GM21447 (cell line): ENCODE measurements at regions not wholly inside any gene's neighbourhood (a gene's known extent, or its start where the extent isn't known, plus 50 kb on each side); places are given as distances from the start of the nearest gene placed in this dataset.

ENCODE experiments used
- ATAC-seq: cut with Tn5 transposase; IDR thresholded peaks from one replicate; pipeline ENCODE4 v1.9.1; 2021; ENCODE audit not compliant: unreplicated experiment

DNA sequence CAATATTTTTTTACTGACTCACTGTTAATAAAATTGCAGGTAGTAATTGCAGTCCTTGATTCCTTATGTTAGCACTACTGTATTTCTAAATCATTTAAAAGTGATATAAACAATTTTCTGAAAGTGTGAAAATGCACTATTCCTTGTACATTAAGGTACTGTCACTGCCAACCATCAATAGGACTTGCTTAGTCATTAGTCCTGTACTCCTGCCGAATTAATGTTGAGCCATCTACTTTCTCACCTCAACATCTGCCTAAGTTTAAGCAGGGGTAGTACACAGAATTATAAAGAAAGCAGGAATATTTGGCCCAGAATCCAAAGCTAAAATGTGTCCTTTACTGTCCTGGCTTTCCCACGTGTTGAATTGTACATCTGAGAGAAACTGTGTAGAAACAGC lies 87.0 kb upstream of the TRPC3 start:
- ATAC-seq, result no peak

DNA sequence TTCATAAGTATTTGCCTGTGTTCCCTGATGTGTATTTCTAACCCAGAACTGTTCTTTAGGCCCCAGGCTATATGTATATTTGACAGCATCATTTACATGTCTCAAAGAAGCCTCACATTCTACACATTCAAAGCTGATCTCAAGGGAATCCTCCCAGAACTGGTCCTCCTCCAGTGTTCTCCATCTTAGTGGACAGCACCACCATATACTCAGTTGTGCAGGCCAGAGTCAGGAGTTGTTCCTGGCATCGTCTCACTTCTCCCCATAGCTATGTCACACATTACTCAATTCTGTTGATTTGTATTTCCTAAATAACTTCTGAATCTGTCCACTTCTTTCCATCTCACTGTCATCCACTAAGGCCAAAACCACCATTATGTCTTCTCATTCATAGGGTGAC lies 82.8 kb upstream of the TRPC3 start:
- ATAC-seq, result no peak

DNA sequence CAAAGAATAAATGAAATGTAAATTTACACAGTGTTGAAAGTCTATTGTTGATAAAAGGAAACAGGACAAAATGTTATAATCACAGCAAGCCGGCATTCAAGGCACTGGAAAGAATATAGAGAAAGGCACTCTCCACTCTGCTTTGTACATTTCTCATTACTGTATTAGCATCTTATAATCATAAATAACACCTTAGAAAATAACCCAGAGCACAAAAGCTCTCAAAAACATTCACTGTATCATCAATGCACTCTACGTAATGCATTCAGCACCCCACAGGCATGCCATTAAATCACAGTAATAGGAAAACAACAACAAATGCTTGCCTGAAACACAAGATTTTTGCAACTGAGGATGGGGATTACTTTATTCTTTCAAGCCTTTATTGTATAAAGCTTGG lies 75.3 kb upstream of the TRPC3 start:
- no peak for ATAC-seq

DNA sequence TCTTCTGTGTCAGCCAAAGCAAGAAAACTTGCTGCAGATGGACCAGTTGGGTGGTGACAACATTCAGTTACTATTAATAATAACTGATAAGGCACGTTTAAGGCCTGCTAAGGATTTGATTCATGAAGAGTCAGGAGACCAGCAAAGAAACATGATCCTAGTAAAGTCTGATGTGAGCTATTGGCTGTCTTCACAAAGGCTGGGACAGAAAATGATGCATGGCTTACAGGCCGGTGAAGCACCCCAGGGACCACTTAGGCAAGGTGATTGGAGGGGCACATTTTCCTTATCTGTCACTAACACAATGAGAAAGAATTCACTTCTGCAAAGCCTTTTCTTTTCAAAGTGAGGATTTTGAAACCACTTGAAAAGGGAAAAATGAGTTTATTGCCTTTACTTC lies 65.4 kb upstream of the TRPC3 start:
- no peak for ATAC-seq

DNA sequence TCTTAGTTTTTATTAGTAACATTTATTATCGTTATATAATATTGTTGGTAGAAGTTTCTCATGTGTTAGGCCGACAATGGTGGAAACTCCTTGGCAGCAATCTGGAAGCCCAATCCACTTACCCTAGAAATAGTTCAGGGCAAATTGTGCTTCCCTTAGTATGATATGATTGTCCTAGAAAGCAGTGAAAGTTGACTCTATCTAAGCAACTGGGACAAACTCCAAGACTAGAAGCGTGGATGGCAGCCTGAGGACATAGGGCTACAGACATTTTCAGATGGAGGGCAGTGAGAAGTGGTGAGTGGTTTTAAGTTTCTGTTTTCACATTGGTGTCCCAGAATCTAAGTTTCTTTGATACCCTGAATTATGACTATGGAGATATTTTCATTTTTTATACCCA lies 63.3 kb upstream of the TRPC3 start:
- no peak for ATAC-seq

DNA sequence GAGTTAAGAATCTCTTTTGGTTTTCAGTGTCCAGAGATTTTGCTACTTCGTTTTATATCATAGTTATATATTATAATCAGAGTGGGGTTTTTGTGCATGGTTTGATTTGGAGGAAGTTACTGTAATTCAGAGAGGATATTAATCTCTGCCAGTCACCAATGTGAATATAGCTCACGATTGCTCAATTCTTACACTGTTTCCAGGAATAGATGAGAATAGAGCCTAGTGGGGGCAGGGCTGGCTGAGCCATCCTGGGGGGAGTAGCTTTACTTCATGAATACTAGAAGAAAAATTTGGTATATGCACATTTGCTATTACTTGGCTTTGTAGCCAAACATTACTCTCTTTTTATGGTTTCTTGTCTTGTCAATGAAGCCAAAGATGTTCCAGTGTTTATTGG lies 60.9 kb upstream of the TRPC3 start:
- ATAC-seq, result no peak

DNA sequence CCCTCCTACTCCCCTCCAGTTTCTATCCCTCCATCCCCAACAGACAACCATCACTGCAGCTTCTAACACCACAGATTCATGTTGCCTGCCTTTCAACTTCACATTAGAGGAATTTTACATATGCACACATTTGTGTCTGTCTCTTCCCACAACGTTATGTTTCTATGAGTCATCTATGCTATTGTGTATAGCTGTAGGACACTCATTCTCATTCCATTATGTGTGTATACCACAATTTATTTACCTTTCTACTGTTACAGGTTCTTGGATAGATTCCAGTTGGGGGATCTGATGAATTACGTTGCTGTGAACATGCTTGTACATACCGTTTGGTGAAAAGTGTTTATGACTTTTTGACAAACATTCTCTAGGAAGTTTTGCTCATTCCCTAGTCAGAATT lies 58.8 kb upstream of the TRPC3 start:
- ATAC-seq, result no peak

DNA sequence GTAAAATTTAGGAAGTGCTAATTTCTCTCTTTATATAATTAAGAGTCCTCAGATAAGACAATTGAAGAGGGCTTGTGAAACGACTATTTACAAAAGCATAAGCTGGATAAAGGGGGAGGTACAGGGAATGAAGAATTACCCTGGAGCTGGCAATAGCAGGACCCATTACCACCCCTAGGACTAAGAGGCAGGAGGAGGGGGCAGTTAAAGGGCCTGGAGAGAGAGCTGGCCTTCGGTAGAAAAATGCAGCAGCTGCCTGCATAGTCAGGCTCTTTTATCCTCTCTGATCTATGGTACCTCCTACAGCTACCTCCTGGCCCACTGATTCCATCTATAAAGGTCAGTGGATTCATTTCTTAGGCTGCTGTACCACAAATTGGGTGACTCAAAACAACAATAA lies 57.7 kb upstream of the TRPC3 start:
- ATAC-seq, result no peak

DNA sequence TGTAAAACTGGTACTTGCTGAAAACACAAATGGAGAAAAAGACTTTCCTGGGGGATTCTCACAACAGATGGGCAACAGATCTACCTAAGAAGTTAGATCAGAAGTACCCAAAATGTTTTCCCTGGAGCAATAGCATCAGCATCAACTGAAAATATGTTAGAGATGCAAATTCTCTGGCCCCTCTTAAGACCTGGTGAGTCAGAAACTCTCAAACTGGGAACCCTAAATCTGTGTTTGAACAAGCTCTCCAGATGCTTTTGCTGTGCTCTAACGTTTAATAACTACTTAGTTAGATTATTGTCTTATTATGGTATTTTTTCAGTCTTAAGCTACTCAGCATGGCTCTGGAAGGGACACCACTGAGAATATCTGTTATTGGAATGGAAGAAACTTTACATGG lies 55.2 kb upstream of the TRPC3 start:
- no peak for ATAC-seq

DNA sequence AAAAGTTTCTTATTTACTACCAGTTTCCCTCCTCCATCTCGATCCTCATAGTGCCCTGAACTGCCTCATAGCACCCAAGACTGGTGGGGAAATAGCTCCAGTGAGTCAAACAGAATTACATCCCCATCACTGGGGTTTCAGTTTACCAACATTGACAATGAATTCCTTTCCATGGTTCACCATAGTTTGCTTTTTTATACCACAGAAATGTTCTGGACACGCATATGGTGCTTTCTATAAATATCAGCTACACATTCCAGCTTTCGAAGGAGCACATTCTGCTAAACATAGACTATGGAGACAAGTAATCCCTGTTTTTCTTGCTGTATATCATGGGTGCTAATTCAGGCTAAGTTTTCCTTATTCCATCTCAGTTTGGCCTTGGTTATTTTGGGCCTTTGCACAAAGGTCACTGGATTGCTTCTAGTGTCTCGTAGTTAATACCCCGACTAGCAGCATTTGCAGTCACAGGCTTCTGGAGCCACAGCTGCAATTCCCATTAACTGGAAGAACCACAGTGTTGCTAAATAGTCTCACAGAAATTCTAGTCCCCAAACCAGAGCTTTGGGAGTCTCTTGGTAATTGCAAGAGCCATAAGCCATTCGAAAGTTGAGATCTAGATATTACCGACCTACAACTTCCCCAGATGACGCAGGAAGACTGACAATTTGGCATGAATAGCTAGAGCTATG lies 53.4 kb upstream of the TRPC3 start:
- no peak for ATAC-seq

DNA sequence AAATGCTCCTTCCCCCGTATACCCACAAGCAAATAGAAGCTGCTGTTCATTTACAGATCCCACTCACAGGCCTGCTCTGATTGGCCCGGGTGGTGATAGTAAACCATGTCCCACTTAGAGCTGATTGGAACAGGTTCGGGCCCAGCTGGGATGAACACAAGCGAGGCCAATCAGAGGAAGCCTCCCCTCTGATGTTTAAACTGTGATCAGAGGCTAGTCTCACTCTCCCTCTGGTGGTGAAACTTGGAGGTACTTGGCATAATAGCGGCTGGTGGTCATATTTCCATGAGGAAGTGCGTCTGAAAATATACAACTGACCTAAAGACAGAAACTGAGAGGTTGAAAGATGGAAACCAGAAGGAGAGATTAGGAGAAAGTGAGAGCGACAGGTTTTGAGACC lies 51.5 kb upstream of the TRPC3 start:
- peak; percentile 70 for ATAC-seq
